Posterior cingulate gyrus (tissue), 11 donors: ENCODE measurements at regions not wholly inside any gene's neighbourhood (a gene's known extent, or its start where the extent isn't known, plus 50 kb on each side); places are given as distances from the start of the nearest gene placed in this dataset.

ENCODE experiments used
- DNase-seq, 10 donors: peaks; one replicate each; pipeline versions ENCODE4 v3.0.0 to v3.0.0-alpha.2; 2020 to 2021; ENCODE audit warnings: mixed read lengths in 3 of 10
- intact Hi-C: fragments of 100-400 bp; cut with DNase I; formaldehyde crosslinking; loops from one replicate; pipeline ENCODE4 v1.15.1; 2023

GRCh38 chr13:74892096-74892495 lies 589.9 kb downstream of the TBC1D4 start:
- intact Hi-C loops, result no loop called here
- DNase-seq, result no peak

DNA sequence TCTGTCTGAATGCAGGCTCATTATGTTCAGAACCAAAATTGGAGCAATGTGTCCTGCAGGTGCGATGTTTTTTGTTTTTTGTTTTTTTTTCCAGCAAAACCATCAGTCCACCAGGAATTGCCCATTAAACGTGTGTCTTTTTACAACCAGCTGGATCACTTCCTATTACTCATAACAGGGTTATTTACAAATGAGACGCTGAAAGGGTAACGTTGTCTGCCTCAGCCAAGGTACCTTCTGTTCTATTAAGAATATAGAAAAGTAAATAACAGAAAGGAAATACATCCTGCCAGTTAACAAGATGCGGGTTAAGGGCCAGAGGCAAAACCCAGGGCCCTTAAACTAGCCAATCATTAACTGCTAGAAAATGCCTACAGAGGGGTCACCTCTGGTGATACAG lies 590.4 kb downstream of the TBC1D4 start:
- no peak for DNase-seq
- intact Hi-C loops, result no loop called here

DNA sequence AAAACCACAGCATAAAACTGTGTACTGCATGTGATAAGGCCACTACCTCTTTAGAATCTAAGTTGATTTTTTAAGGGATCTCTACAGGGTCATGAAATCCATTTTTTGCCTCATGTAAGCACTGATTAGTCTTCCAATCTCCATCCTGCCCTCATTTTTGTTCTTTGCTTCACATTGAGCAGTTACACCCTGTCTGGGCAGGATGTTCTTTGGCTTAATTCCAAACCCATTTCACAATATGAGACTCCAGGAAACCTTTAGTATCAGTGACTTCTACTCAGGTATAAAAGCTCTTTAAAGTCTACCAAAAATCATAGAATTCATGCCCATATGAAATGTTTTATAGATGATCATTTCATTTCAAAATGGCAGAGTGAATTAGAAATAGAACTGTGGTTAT lies 592.6 kb downstream of the TBC1D4 start:
- no peak for DNase-seq
- intact Hi-C loops, result no loop called here

DNA sequence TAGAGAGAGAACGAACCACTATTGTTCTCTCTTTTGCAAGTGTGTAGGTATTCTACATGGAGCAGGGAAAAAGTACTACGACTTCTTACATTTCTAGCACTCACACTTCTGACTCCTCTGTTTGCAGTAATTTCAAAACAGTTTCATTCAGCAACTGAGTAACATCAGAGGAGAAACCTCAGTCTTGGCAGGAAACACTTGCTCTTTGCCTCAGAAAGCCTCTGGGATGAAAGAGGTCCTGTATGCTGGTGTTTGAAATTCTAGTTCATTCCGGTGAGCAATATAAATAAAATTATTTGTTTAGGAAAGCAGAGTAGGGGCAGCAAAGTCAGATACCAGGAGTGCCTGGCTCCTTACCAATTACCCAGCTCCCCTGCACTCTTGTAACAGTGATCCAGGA lies 595.5 kb downstream of the TBC1D4 start:
- DNase-seq, result no peak
- intact Hi-C loops, result no loop called here

DNA sequence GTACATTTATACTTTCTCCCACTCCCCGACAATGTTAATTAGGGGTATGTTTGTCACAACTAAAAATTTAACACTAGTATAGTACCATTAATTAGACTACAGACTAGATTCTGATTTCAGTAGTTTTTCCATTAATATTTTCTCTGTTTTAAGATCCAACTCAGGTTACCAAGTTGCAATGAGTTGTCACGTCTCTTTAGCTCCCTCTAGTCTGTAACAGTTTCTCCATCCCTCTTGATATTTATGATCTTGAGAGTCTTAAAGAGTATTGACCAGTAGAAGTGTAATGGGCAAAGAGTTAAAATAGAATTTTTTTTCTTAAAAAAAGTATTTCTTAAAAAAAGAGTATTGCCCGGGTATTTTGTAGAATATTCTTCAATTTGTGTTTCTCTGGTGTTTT lies 598.1 kb downstream of the TBC1D4 start:
- intact Hi-C loops, result no loop called here
- DNase-seq, result no peak

GRCh38 chr13:74871369-74872070 lies 610.4 kb downstream of the TBC1D4 start:
- intact Hi-C loops, result no loop called here
- no peak for DNase-seq

GRCh38 chr13:74870865-74871264 lies 611.1 kb downstream of the TBC1D4 start:
- DNase-seq, result no peak
- intact Hi-C loops, result no loop called here

DNA sequence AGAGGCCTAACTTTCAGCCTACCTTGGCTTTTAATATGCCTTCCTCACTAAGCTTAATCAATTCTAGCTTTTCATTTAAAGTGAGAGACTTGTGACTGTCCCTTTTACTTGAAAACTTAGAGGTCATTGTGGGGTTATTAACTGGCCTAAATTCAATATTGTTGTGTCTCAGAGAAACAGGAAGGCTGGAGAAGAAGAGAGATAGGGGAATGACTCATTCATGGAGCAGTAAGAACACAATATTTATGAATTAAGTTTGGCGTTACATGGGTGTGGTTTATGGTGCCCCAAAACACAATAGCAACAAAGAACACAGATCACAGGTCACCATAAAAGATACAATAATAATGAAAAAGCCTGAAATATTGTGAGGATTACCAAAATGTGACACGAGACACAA lies 612.1 kb downstream of the TBC1D4 start:
- intact Hi-C loops, result no loop called here
- DNase-seq, result no peak

DNA sequence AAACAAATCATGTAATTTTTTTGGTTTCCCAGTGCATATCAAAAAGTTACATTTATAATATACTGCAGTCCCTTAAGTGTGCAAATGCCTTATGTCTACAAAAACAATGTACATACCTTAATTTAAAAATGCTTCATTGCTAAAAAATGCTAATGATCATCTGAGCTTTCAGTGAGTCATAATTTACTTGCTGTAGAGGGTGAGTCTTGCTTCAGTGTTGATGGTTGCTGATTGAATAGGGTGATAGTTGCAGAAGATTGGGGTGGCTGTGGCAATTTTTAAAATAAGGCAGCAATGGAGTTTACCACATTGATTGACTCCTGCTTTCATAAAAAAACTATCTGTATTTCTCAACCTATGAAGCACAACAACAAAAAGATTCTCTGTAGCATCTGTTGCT lies 613.9 kb downstream of the TBC1D4 start:
- intact Hi-C loops, result no loop called here
- DNase-seq, result no peak

DNA sequence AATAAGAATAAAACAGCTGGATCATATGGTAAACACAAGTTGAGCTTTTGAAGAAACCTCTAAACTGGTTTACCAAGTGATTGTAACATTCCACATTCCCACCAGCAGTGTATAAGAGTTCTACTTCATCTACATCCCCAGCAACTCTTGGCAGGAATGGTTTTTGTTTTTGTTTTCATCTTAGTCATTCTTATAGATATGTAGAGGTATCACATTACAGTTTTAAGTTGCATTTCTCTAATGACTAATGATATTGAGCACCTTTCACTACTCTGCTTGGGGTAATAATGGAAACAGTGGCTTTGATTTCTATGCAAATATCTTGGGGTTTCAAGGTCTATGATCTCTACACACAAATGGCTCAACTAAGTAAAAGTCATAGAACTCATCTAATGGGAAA lies 614.5 kb downstream of the TBC1D4 start:
- intact Hi-C loops, result no loop called here
- DNase-seq, result no peak

- intact Hi-C loops, result no loop called here
- no peak for DNase-seq
Measured at GRCh38 chr13:74866101-74866500, 615.9 kb downstream of the TBC1D4 start.

DNA sequence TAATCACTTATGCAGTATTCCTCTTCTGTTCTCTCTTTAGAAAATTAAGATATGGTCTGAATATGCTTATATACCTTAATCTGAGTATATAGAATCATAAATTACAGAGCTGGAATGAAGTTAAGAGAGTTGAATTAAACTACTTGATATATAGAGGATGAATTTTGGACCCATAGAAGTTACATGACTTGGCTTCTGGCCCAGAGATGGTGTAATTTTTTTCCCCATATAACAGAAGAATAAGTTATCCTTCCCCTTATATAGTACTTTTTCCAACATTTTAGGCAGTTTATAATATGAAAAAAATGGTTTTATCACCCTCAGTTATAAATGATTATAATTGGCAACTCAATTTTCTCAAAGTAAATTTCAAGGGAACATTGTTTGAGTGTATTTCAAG lies 616.3 kb downstream of the TBC1D4 start:
- intact Hi-C loops, result no loop called here
- DNase-seq, result no peak

- intact Hi-C loops, result no loop called here
- DNase-seq, result no peak
Measured at GRCh38 chr13:74860789-74861188, 621.2 kb downstream of the TBC1D4 start.

DNA sequence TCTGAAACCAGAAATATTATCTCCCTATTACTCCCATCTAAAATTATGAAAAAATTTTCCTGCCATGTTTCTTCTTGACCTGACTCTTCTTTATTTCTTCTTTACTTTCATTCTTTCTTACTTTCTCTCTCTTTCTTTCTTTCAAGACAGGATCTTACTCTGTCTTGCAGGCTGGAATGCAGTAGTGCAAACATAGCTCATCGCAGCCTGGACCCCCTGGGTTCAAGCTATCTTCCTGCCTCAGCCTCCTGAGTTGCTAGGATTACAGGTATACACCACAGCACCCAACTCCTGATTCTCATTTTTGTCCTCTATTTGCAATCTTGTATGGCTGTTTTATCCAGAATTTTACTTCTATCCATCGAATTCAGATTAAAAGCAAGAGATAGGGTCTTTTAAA lies 631.1 kb downstream of the TBC1D4 start:
- intact Hi-C loops, result no loop called here
- DNase-seq, result no peak

DNA sequence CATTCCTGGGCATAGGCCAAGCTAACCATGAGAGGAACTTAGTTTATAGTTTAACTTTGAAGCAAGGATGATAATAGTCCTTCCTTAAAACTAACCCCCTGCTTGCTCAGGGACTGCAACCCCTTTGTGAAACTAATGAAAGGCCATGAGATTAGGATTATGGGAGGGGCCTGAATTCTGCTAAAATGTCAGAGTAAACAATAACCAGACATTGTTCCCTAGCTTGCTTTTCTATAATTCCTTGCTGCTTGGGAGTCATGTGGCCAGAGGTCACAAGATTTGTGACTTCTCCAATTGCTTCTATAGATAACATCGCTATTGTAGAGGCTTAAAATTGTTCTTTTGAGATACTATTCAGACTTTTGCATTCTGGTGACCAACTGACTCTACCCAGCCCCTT lies 634.0 kb downstream of the TBC1D4 start:
- no peak for DNase-seq
- intact Hi-C loops, result no loop called here

DNA sequence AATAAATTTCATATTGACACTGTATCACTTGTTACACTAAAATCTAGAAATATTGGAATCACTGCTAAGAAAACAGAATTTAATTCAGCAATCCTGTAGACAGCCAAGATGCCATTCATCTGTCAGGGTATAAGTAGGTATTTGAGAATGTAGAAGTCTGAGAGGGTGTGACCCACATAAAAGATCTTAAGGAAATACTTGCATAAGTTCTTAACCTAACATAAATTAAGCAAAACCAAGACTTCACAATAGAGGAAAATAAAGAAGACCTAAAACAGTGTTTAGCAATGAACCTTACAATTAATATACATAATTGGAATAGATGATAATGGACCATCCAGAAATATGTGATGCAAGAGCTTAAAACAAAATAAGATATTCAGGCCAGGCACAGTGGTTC lies 636.2 kb downstream of the TBC1D4 start:
- DNase-seq, result no peak
- intact Hi-C loops, result no loop called here

- no peak for DNase-seq
- intact Hi-C loops, result no loop called here
Measured at GRCh38 chr13:74841651-74842050, 640.3 kb downstream of the TBC1D4 start.

DNA sequence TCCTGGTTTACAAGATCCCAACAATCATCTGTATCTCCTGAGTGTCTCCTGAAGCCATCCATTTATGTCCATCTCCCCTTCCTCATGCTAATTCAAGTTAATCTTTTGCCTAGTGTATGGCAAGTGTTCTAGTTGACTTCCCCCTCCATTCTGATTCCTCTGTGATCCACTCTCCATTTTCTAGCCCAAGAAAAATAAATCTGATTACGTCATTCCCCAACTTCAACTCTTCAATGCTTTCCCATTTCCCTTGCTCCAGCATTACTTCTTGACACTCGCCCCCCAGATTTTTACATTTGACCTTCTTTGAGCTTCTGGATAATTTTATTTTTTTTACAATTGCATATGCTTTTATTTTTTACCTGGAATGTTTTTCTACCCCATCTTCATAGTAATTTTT lies 640.8 kb downstream of the TBC1D4 start:
- DNase-seq, result no peak
- intact Hi-C loops, result no loop called here

GRCh38 chr13:74839656-74840055 lies 642.3 kb downstream of the TBC1D4 start:
- no peak for DNase-seq
- intact Hi-C loops, result no loop called here

DNA sequence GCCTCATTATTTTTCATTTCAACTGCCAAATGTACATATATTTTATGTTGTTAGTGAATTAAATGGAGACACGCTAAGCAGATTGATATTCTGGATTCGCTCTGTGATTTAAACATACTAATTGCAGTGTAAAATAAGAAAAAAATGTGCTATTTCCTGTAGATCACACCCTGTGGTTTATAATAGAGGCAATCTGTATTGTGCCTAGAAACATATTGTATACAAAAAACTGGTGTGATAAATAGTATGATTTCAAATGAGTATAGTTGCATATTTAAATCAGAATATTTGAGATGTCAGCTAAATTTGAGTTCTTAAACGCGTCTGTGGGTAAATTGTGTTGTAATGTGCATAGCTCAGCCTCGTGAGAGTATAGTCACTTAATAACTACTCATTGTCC lies 643.9 kb downstream of the TBC1D4 start:
- intact Hi-C loops, result no loop called here
- DNase-seq, result no peak

- no peak for DNase-seq
- intact Hi-C loops, result no loop called here
Measured at GRCh38 chr13:74836628-74837027, 645.3 kb downstream of the TBC1D4 start.

DNA sequence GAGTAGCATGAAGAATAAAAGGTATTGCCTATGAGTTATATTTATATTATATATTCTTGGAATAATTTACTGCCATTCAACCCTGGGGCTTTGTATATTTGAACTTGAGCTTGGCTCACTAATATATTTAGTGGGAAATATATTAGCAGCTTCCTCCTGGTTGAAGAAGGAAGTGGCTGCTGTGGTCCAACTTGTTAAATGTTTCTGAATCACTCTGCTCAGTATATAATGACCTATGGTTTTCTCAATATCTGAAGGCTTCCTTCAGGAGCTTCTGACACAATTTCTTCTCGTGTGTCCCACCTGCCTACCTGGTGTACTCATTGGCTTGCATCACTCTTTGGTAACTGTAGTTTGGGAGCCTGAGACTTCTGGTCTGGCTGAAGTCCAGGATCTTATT lies 646.4 kb downstream of the TBC1D4 start:
- intact Hi-C loops, result no loop called here
- no peak for DNase-seq

- intact Hi-C loops, result no loop called here
- no peak for DNase-seq
Measured at GRCh38 chr13:74825938-74826246, 656.1 kb downstream of the TBC1D4 start.
